Heart right ventricle (tissue), 16 donors: ENCODE measurements at regions not wholly inside any gene's neighbourhood (a gene's known extent, or its start where the extent isn't known, plus 50 kb on each side); places are given as distances from the start of the nearest gene placed in this dataset.

Experiments
- ATAC-seq, 8 donors: fragments of 200-7000 bp; cut with Tn5 transposase; one replicate each; pipeline ENCODE4 v1.9.1; 2020; ENCODE audit warnings: mild to moderate bottlenecking in 8 of 8, moderate library complexity in 8 of 8, moderate number of reproducible peaks in 1 of 8
- DNase-seq, 2 donors: peaks; one replicate each; pipeline ENCODE4 v3.0.0-alpha.2; 2020
- H3K27ac ChIP-seq, 10 donors: fragments of 200-600 bp; sonication (generic) in 2 of 10; one replicate each; pipeline versions ENCODE4 v1.5.0 to v1.8.0; 2020 to 2022; ENCODE audit warnings: mild to moderate bottlenecking in 3 of 10
- H3K27me3 ChIP-seq, 7 donors: fragments of 200-600 bp; one replicate each; pipeline ENCODE4 v1.8.0; 2021 to 2022; ENCODE audit warnings: mild to moderate bottlenecking in 2 of 7
- H3K36me3 ChIP-seq, 9 donors: fragments of 200-600 bp; sonication (generic) in 1 of 9; one replicate each; pipeline versions ENCODE4 v1.5.0 to v1.8.0; 2020 to 2022; ENCODE audit warnings: mild to moderate bottlenecking in 2 of 9
- H3K4me1 ChIP-seq, 9 donors: fragments of 200-600 bp; sonication (generic) in 1 of 9; one replicate each; pipeline versions ENCODE4 v1.5.0 to v1.8.0; 2020 to 2022; ENCODE audit warnings: mild to moderate bottlenecking in 4 of 9
- H3K4me3 ChIP-seq, 10 donors: fragments of 200-600 bp; sonication (generic) in 2 of 10; one replicate each; pipeline versions ENCODE4 v1.5.0 to v1.8.0; 2020 to 2022; ENCODE audit warnings: mild to moderate bottlenecking in 7 of 10, moderate library complexity in 2 of 10
- H3K9me3 ChIP-seq, 11 donors: fragments of 200-600 bp in 10 of 11; sonication (generic) in 2 of 11; one replicate each; pipeline versions ENCODE4 v1.5.0 to v1.8.0; 2013 to 2022; ENCODE audit warnings: mild to moderate bottlenecking in 2 of 11, control low read depth in 1 of 11, moderate library complexity in 1 of 11
- CTCF ChIP-seq, 9 donors: fragments of 200-600 bp; sonication (generic) in 2 of 9; IDR thresholded peaks; one replicate each; pipeline versions ENCODE4 v1.5.0 to v1.8.0; 2021 to 2022; ENCODE audit warnings: antibody characterized with exemption in 9 of 9, mild to moderate bottlenecking in 5 of 9, moderate library complexity in 1 of 9
- WGBS, 2 donors: extraction: QIAGEN DNeasy Blood & Tissue Kit; methylation state at CpG; one replicate each; pipeline ENCODE4 v1.1.7; 2013; ENCODE audit warnings: inconsistent platforms in 1 of 2; 5-methylcytosine and 5-hydroxymethylcytosine counted together
- intact Hi-C, 10 donors: fragments of 100-400 bp; cut with DNase I; formaldehyde crosslinking; loops; one replicate each; pipeline versions ENCODE4 v1.11.1 to v1.14.2; 2022
- donor health status: Arrhythmogenic right ventricular cardiomyopathy.
- donor health status: ischemic (EF 13 %, LVEDD 7.1; RV severe dilation, severe dysfunction).
- donor health status: healthy with polysubstance abuse.
- donor health status: DM: no; HTN: yes; CAD: no.
- donor health status: DM: no; HTN: no; CAD: no.
- donor health status: ischemic (EF 25% LVEDD 6.9; RV normal size, moderate dysfunction).
- donor health status: ischemic (EF 25% LVEDD 5.7; RV mildly dilated, moderate dysfunction).
- donor health status: healthy.
- donor health status: DM: yes; HTN: yes; CAD: no.
- donor health status: Ischemic cardiomyopathy.
- donor health status: ischemic (EF 35%, LVEDD 5.7; RV mildly dilated, moderate dysfunction).
- donor health status: nonischemic (EF 11% LVEDD 7.7; RV severe dilation, severe dysfunction).
- donor health status: DM: yes; HTN: yes; CAD: no.
- donor health status: PGD.
- donor health status: ischemic (EF 29% LVEDD 5.4; RV normal size, mild dysfunction).
- donor health status: nonischemic (EF 23%, LVEDD 6.1; RV moderate dilation, normal function).

- ATAC-seq = no peak
- no peaks in the 10 kb centered on the region for H3K36me3 ChIP-seq
- peaks cover 0 to 13% (median 0%) of the 10 kb centered on the region in 11 donors for H3K9me3 ChIP-seq
- no peak for TF ChIP-seq CTCF (IDR thresholded peaks at IDR 0.05)
- no peaks in the 10 kb centered on the region for H3K4me1 ChIP-seq
- DNase-seq = no peak
- intact Hi-C loops = no loop called here
- 31 to 89% methylated on average over 1 of the region's 1 CpG for WGBS, 2 donors
- H3K27me3 ChIP-seq = no peaks in the 10 kb centered on the region
- H3K27ac ChIP-seq = no peak overlapping the region
- H3K4me3 ChIP-seq = no peak overlapping the region
Measured at GRCh38 chr2:75367401-75367800, 168.1 kb upstream of the TACR1 start.

- Histone ChIP-seq H3K27ac (no peak overlapping the region), H3K36me3 (no peaks in the 10 kb centered on the region), H3K4me1 (no peaks in the 10 kb centered on the region), H3K27me3 (no peaks in the 10 kb centered on the region), H3K9me3 (peaks cover 0 to 5% (median 0%) of the 10 kb centered on the region in 11 donors), H3K4me3 (no peak overlapping the region)
- ATAC-seq (no peak), DNase-seq (no peak)
- intact Hi-C loops = no loop called here
- no peak for TF ChIP-seq CTCF (IDR thresholded peaks at IDR 0.05)
Measured at GRCh38 chr2:75361486-75361885, 162.2 kb upstream of the TACR1 start.

GRCh38 chr2:75360945-75361344, 161.6 kb upstream of the TACR1 start:
- no peak for TF ChIP-seq CTCF (IDR thresholded peaks at IDR 0.05)

GRCh38 chr2:75356865-75357264, 157.5 kb upstream of the TACR1 start:
- Histone ChIP-seq H3K4me3 (no peak overlapping the region), H3K27ac (no peak overlapping the region), H3K27me3 (no peaks in the 10 kb centered on the region), H3K36me3 (no peaks in the 10 kb centered on the region), H3K4me1 (no peaks in the 10 kb centered on the region), H3K9me3 (peaks cover 0 to 5% (median 0%) of the 10 kb centered on the region in 11 donors)
- DNase-seq (no peak), ATAC-seq (no peak)
- intact Hi-C loops = no loop called here
- no peak for TF ChIP-seq CTCF (IDR thresholded peaks at IDR 0.05)
- 49 to 71% methylated on average over 2 of the region's 2 CpGs for WGBS, 2 donors

More at GRCh38 chr2:75360945-75361344, 161.6 kb upstream of the TACR1 start:
- Histone ChIP-seq H3K27me3 (no peaks in the 10 kb centered on the region), H3K9me3 (peaks cover 0 to 5% (median 0%) of the 10 kb centered on the region in 11 donors), H3K4me3 (no peak overlapping the region), H3K4me1 (no peaks in the 10 kb centered on the region), H3K27ac (no peak overlapping the region), H3K36me3 (no peaks in the 10 kb centered on the region)
- ATAC-seq (no peak), DNase-seq (no peak)
- intact Hi-C loops = no loop called here
- WGBS, 2 donors = 87 to 90% methylated on average over 1 of the region's 1 CpG

- no peaks in the 10 kb centered on the region for H3K36me3 ChIP-seq
- peaks cover 0 to 4% (median 0%) of the 10 kb centered on the region in 11 donors for H3K9me3 ChIP-seq
- H3K4me3 ChIP-seq = no peak overlapping the region
- H3K27me3 ChIP-seq = no peaks in the 10 kb centered on the region
- H3K4me1 ChIP-seq = no peaks in the 10 kb centered on the region
- TF ChIP-seq CTCF (IDR thresholded peaks at IDR 0.05) = no peak
- ATAC-seq = no peak
- intact Hi-C loops = no loop called here
- no peak for DNase-seq
- no peak overlapping the region for H3K27ac ChIP-seq
Measured at GRCh38 chr2:75353131-75353530, 153.8 kb upstream of the TACR1 start.
